Mesendoderm (in vitro differentiated cells): ENCODE measurements at regions not wholly inside any gene's neighbourhood (a gene's known extent, or its start where the extent isn't known, plus 50 kb on each side); places are given as distances from the start of the nearest gene placed in this dataset.
A peak's percentile ranks its signal among the peaks of the same experiment; 100 is the strongest.

ENCODE experiments used
- DNase-seq: peaks from one replicate; pipeline ENCODE4 v3.0.0; 2013
- H2AK5ac ChIP-seq: 2 replicates; pipeline ENCODE4 v1.6.1; 2013; ENCODE audit warnings: low read length, inconsistent platforms
- H2BK120ac ChIP-seq: 2 replicates; pipeline ENCODE4 v1.6.1; 2013; ENCODE audit warnings: low read depth, mild to moderate bottlenecking, low read length, moderate library complexity, mixed read lengths
- H2BK15ac ChIP-seq: replicated peaks from 2 replicates; pipeline ENCODE4 v1.6.1; 2013; ENCODE audit warnings: low read depth, mild to moderate bottlenecking, moderate library complexity
- H2BK5ac ChIP-seq: 2 replicates; pipeline ENCODE4 v1.6.1; 2013; ENCODE audit warnings: low read length, inconsistent platforms
- H3K18ac ChIP-seq: 2 replicates; pipeline ENCODE4 v1.6.1; 2013; ENCODE audit warnings: mild to moderate bottlenecking, low read length, mixed read lengths
- H3K23ac ChIP-seq: one replicate; pipeline ENCODE4 v1.6.1; 2013; ENCODE audit warnings: low read length
- H3K27ac ChIP-seq: 2 replicates; pipeline ENCODE4 v1.5.1; 2013; ENCODE audit warnings: low read depth, mild to moderate bottlenecking, inconsistent platforms, low read length, moderate library complexity
- H3K27me3 ChIP-seq: 2 replicates; pipeline ENCODE4 v1.6.1; 2013; ENCODE audit warnings: low read length, control low read depth, mild to moderate bottlenecking, inconsistent platforms; ENCODE audit not compliant: insufficient read depth, poor library complexity
- H3K36me3 ChIP-seq: 2 replicates; pipeline ENCODE4 v1.6.1; 2013; ENCODE audit warnings: low read length, inconsistent platforms; ENCODE audit not compliant: control insufficient read depth, insufficient read depth
- H3K4ac ChIP-seq: one replicate; pipeline ENCODE4 v1.6.1; 2013; ENCODE audit warnings: low read depth, mild to moderate bottlenecking, low read length, moderate library complexity
- H3K4me1 ChIP-seq: 2 replicates; pipeline ENCODE4 v1.6.1; 2013; ENCODE audit warnings: low read depth, low read length, inconsistent platforms; ENCODE audit not compliant: control insufficient read depth
- H3K4me2 ChIP-seq: 2 replicates; pipeline ENCODE4 v1.6.1; 2013; ENCODE audit warnings: low read length
- H3K4me3 ChIP-seq: 2 replicates; pipeline ENCODE4 v1.5.1; 2013; ENCODE audit warnings: mild to moderate bottlenecking, low read length
- H3K56ac ChIP-seq: one replicate; pipeline ENCODE4 v1.6.1; 2013; ENCODE audit warnings: low read length
- H3K79me1 ChIP-seq: 2 replicates; pipeline ENCODE4 v1.6.1; 2013; ENCODE audit warnings: low read length, inconsistent platforms
- H3K79me2 ChIP-seq: 2 replicates; pipeline ENCODE4 v1.6.1; 2013; ENCODE audit warnings: mild to moderate bottlenecking, low read length; ENCODE audit not compliant: control insufficient read depth, insufficient read depth
- H3K9ac ChIP-seq: 2 replicates; pipeline ENCODE4 v1.6.1; 2013; ENCODE audit warnings: low read length, inconsistent platforms
- H4K5ac ChIP-seq: one replicate; pipeline ENCODE4 v1.6.1; 2013; ENCODE audit warnings: low read length
- H4K8ac ChIP-seq: one replicate; pipeline ENCODE4 v1.6.1; 2013; ENCODE audit warnings: low read depth, mild to moderate bottlenecking, control low read depth, low read length, moderate library complexity
- WGBS: extraction: QIAGEN DNeasy Blood & Tissue Kit; methylation state at CpG from one replicate; pipeline ENCODE4 v1.1.7; 2013; ENCODE audit warnings: low lambda C conversion rate, missing lambda C conversion rate; ENCODE audit not compliant: insufficient coverage; ENCODE audit errors: extremely low coverage; 5-methylcytosine and 5-hydroxymethylcytosine counted together

DNA sequence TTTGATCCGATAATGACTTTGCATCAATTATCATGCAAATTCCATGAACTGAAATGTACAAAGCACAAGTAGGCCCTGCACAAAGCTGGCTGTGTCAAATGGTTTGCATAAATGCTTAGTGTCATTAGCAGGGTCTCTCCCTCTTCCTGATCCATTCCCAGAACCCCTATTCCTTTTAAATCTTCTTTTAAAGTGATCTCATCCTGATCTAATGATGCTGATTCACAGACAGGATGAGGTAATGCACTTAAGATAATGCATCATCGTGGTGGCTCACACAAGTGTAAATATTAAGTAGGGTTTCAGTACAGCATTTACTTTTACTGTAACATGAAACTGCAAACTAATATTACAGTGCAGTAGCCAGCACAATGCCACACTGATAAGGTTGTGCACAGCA lies 304.8 kb upstream of the SOX11 start:
- no peak overlapping the region for H2BK5ac ChIP-seq
- no peak overlapping the region for H2BK120ac ChIP-seq
- no peak overlapping the region for H3K23ac ChIP-seq
- no peaks in the 10 kb centered on the region for H3K4me1 ChIP-seq
- no peak overlapping the region for H3K4me3 ChIP-seq
- H3K79me1 ChIP-seq = no peaks in the 10 kb centered on the region
- WGBS = no CpG with 5 or more reads among the region's 2 CpGs
- H2AK5ac ChIP-seq = no peak overlapping the region
- no peak overlapping the region for H2BK15ac ChIP-seq
- no peaks in the 10 kb centered on the region for H3K79me2 ChIP-seq
- H3K9ac ChIP-seq = no peak overlapping the region
- H3K27ac ChIP-seq = no peak overlapping the region
- no peak overlapping the region for H3K4ac ChIP-seq
- peak; percentile 40 for DNase-seq
- H3K56ac ChIP-seq = no peak overlapping the region
- H4K8ac ChIP-seq = no peak overlapping the region
- H3K27me3 ChIP-seq = no peaks in the 10 kb centered on the region
- no peak overlapping the region for H4K5ac ChIP-seq
- H3K36me3 ChIP-seq = no peaks in the 10 kb centered on the region
- no peak overlapping the region for H3K4me2 ChIP-seq
- no peak overlapping the region for H3K18ac ChIP-seq

DNA sequence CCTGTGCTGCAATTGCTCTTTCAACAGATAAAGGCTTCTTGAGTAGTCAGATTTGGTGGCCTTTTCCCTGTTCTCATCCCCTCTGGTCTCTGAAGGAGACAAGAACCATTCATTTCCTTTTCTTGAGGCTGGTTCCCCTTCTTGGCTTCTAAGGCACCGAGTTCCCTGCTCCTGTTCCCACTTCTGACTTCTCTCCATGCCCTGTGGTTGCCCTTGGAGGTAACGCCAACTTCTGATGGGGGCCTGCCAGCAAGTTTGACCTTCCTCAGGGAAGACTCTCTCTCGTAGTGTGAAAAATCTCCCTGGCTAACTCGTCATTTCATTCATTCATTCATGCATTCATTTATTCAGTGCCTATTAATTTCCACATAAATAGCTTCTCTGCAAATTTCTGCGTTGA lies 302.4 kb upstream of the SOX11 start:
- no peak for DNase-seq
- no peak overlapping the region for H3K23ac ChIP-seq
- no peak overlapping the region for H2BK15ac ChIP-seq
- H3K4me1 ChIP-seq = no peaks in the 10 kb centered on the region
- H3K4me3 ChIP-seq = no peak overlapping the region
- H3K79me2 ChIP-seq = no peaks in the 10 kb centered on the region
- H3K56ac ChIP-seq = no peak overlapping the region
- H3K4me2 ChIP-seq = no peak overlapping the region
- H2BK120ac ChIP-seq = no peak overlapping the region
- no peak overlapping the region for H2AK5ac ChIP-seq
- no peak overlapping the region for H3K9ac ChIP-seq
- no peak overlapping the region for H3K27ac ChIP-seq
- H3K18ac ChIP-seq = no peak overlapping the region
- H4K5ac ChIP-seq = no peak overlapping the region
- WGBS = no CpG with 5 or more reads among the region's 5 CpGs
- H2BK5ac ChIP-seq = no peak overlapping the region
- no peaks in the 10 kb centered on the region for H3K79me1 ChIP-seq
- no peaks in the 10 kb centered on the region for H3K36me3 ChIP-seq
- H3K4ac ChIP-seq = no peak overlapping the region
- H4K8ac ChIP-seq = no peak overlapping the region
- no peaks in the 10 kb centered on the region for H3K27me3 ChIP-seq

DNA sequence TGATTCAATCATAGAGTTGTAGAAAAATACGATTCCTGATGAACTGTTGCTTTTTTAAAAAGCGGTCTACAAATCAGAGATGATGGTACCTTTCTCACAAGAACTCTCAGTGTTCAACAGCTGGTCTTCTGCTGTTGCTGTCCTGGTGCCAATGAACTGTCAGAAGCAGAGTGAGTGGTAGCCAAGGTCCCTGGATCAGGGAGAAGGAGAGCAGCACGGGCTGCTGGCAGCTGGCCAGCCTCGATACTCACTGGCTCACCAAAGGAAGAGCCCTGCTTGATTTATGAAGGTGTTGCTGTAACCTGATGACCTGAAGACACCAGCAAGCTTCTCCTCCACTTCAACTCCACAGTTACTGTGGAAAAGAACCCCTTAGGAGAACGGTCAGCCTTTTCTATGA lies 300.8 kb upstream of the SOX11 start:
- Histone ChIP-seq H3K4me1 (no peaks in the 10 kb centered on the region), H4K5ac (no peak overlapping the region), H2AK5ac (no peak overlapping the region), H3K4me2 (no peak overlapping the region), H3K79me2 (no peaks in the 10 kb centered on the region), H2BK15ac (no peak overlapping the region), H3K18ac (no peak overlapping the region), H3K23ac (no peak overlapping the region), H4K8ac (no peak overlapping the region), H3K4ac (no peak overlapping the region), H3K9ac (no peak overlapping the region), H3K4me3 (no peak overlapping the region), H3K27ac (no peak overlapping the region), H3K56ac (no peak overlapping the region), H3K27me3 (no peaks in the 10 kb centered on the region), H2BK5ac (no peak overlapping the region), H3K36me3 (no peaks in the 10 kb centered on the region), H3K79me1 (no peaks in the 10 kb centered on the region), H2BK120ac (no peak overlapping the region)
- DNase-seq = no peak
- WGBS = no CpG with 5 or more reads among the region's 5 CpGs

DNA sequence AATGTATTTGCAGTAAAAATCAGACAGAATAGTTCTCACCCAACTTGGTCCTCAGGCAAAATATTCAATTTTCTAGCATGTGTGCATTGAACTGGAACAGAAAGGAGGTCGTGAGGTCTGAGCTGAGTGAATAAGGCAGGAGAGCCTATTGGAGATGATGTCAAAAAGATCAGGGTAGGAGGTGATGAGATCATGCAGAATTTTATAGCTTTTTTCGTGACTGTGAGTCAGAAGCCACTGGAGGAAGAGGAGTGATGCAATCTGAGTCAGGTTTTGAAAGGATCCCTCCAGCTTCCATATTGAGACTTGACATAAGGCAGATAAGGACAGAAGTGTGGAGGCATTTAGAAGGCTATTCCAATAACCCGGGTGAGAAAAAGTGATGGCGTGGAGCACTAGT lies 299.5 kb upstream of the SOX11 start:
- Histone ChIP-seq H3K56ac (no peak overlapping the region), H2BK120ac (no peak overlapping the region), H3K79me2 (no peaks in the 10 kb centered on the region), H3K4me2 (no peak overlapping the region), H3K4ac (no peak overlapping the region), H2AK5ac (no peak overlapping the region), H2BK5ac (no peak overlapping the region), H2BK15ac (no peak overlapping the region), H3K27me3 (no peaks in the 10 kb centered on the region), H3K36me3 (no peaks in the 10 kb centered on the region), H3K27ac (no peak overlapping the region), H3K4me1 (no peaks in the 10 kb centered on the region), H3K18ac (no peak overlapping the region), H3K79me1 (no peaks in the 10 kb centered on the region), H3K4me3 (no peak overlapping the region), H4K8ac (no peak overlapping the region), H3K23ac (no peak overlapping the region), H3K9ac (no peak overlapping the region), H4K5ac (no peak overlapping the region)
- peak; percentile 50 for DNase-seq
- WGBS = no CpG with 5 or more reads among the region's 4 CpGs

DNA sequence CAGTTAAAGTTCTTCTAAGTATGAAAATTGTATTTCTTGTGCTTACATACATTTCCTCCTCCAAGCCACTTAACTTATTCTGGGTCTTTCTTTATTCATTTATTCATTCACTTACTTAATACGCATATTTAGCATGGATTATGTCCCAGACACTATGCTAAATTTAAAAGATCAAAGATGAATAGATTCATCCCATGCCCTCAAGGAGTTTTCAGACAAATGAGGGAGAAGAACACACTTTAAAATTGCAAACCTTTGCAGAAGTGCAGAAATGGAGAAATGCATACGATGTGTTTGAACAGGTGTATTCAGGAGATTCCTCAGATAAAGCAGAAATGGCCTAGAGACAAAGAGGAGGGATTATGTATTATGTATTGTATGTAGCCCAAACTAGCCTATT lies 298.7 kb upstream of the SOX11 start:
- Histone ChIP-seq H3K27ac (no peak overlapping the region), H3K23ac (no peak overlapping the region), H3K4me2 (no peak overlapping the region), H3K4me1 (no peaks in the 10 kb centered on the region), H2AK5ac (no peak overlapping the region), H3K79me2 (no peaks in the 10 kb centered on the region), H3K79me1 (no peaks in the 10 kb centered on the region), H3K4ac (no peak overlapping the region), H3K4me3 (no peak overlapping the region), H3K27me3 (no peaks in the 10 kb centered on the region), H4K8ac (no peak overlapping the region), H2BK5ac (no peak overlapping the region), H4K5ac (no peak overlapping the region), H3K56ac (no peak overlapping the region), H3K9ac (no peak overlapping the region), H2BK15ac (no peak overlapping the region), H3K36me3 (no peaks in the 10 kb centered on the region), H2BK120ac (no peak overlapping the region), H3K18ac (no peak overlapping the region)
- WGBS = no CpG with 5 or more reads among the region's 2 CpGs
- no peak for DNase-seq

DNA sequence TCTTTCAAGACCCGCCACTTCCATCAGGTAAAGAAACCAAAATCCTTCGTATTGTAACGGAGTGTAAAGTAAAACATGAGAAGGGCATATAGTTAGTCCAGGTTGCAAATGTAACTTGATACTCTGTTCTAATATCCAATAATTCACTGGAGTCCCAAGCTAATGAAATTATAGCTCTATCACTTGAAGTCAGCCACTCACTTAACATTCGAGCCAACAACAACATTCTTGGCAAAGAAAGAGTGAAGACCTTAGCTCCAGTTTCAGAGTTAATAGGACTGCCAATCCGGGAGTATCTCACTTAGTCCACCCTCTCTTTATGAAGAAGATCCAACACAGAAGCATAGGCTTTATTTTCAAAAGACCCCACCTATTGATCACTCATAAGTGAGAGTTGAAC lies 298.0 kb upstream of the SOX11 start:
- no peak overlapping the region for H3K4me3 ChIP-seq
- no peak overlapping the region for H4K5ac ChIP-seq
- no peaks in the 10 kb centered on the region for H3K27me3 ChIP-seq
- no peak overlapping the region for H2BK15ac ChIP-seq
- no peaks in the 10 kb centered on the region for H3K79me1 ChIP-seq
- DNase-seq = no peak
- H2BK120ac ChIP-seq = no peak overlapping the region
- H3K4me2 ChIP-seq = no peak overlapping the region
- no peak overlapping the region for H3K4ac ChIP-seq
- no peak overlapping the region for H4K8ac ChIP-seq
- H3K36me3 ChIP-seq = no peaks in the 10 kb centered on the region
- H3K18ac ChIP-seq = no peak overlapping the region
- H3K56ac ChIP-seq = no peak overlapping the region
- H2AK5ac ChIP-seq = no peak overlapping the region
- no peak overlapping the region for H3K9ac ChIP-seq
- H3K4me1 ChIP-seq = no peaks in the 10 kb centered on the region
- H2BK5ac ChIP-seq = no peak overlapping the region
- no peaks in the 10 kb centered on the region for H3K79me2 ChIP-seq
- no peak overlapping the region for H3K23ac ChIP-seq
- no CpG with 5 or more reads among the region's 5 CpGs for WGBS
- no peak overlapping the region for H3K27ac ChIP-seq
